ENCODE measurements at regions not wholly inside any gene's neighbourhood (a gene's known extent, or its start where the extent isn't known, plus 50 kb on each side); places are given as distances from the start of the nearest gene placed in this dataset.

GRCh38 chr5:163363389-163363788 lies 74.0 kb upstream of the CCNG1 start:
- no peak for TF ChIP-seq CTCF (optimal IDR thresholded peaks at IDR 0.05 in 1 of 3, IDR thresholded peaks at IDR 0.05 in 1 of 3, conservative IDR thresholded peaks at IDR 0.05 in 1 of 3; ENCODE audit: extremely low read depth in 1 of 3, insufficient read depth in 2 of 3, low read length in 3 of 3)
- TF ChIP-seq EZH2 (IDR thresholded peaks at IDR 0.05; ENCODE audit: low read length): no peak

Data from keratinocyte (primary cell).